DOHH2 (cell line): ENCODE measurements at regions not wholly inside any gene's neighbourhood (a gene's known extent, or its start where the extent isn't known, plus 50 kb on each side); places are given as distances from the start of the nearest gene placed in this dataset.

Experiments used
- H3F3A ChIP-seq: fragments of 200-600 bp; sonication (generic), shearing (Covaris generic); 2 replicates; pipeline ENCODE4 v1.6.0; 2016; ENCODE audit warnings: antibody characterized with exemption, mild to moderate bottlenecking; ENCODE audit not compliant: control insufficient read depth, insufficient read depth
- H3K27ac ChIP-seq: fragments of 200-600 bp; sonication (generic); 2 replicates; pipeline ENCODE4 v1.5.1; 2014; ENCODE audit warnings: low read depth, mild to moderate bottlenecking, low read length, moderate library complexity
- H3K27me3 ChIP-seq: fragments of 200-600 bp; sonication (generic); 2 replicates; pipeline ENCODE4 v1.6.1; 2014; ENCODE audit warnings: mild to moderate bottlenecking, low read length, mixed read lengths; ENCODE audit not compliant: control insufficient read depth
- H3K36me3 ChIP-seq: fragments of 200-600 bp; sonication (generic); 2 replicates; pipeline ENCODE4 v1.6.1; 2014; ENCODE audit warnings: mild to moderate bottlenecking, low read length, moderate library complexity, mixed read lengths; ENCODE audit not compliant: control insufficient read depth
- H3K4me1 ChIP-seq: fragments of 200-600 bp; sonication (generic); 2 replicates; pipeline ENCODE4 v1.6.1; 2014; ENCODE audit warnings: mild to moderate bottlenecking, low read length, mixed read lengths; ENCODE audit not compliant: control insufficient read depth
- H3K4me2 ChIP-seq: fragments of 200-600 bp; sonication (generic); 2 replicates; pipeline ENCODE4 v1.6.0; 2014; ENCODE audit warnings: mild to moderate bottlenecking, low read length, moderate library complexity
- H3K4me3 ChIP-seq: fragments of 200-600 bp; sonication (generic); 2 replicates; pipeline ENCODE4 v1.5.1; 2014; ENCODE audit warnings: mild to moderate bottlenecking, low read length, mixed read lengths
- H3K79me2 ChIP-seq: fragments of 200-600 bp; sonication (generic); 2 replicates; pipeline ENCODE4 v1.6.1; 2014; ENCODE audit warnings: mild to moderate bottlenecking, low read length, mixed read lengths; ENCODE audit not compliant: control insufficient read depth
- H3K9me2 ChIP-seq: fragments of 200-600 bp; sonication (generic); replicated peaks from 2 replicates; pipeline ENCODE4 v1.6.1; 2014; ENCODE audit warnings: mild to moderate bottlenecking, low read length, mixed read lengths; ENCODE audit not compliant: control insufficient read depth
- H3K9me3 ChIP-seq: fragments of 200-600 bp; sonication (generic); 2 replicates; pipeline ENCODE4 v1.6.1; 2014; ENCODE audit warnings: antibody characterized with exemption, low read length, mixed read lengths; ENCODE audit not compliant: control insufficient read depth, insufficient read depth
- H4K20me1 ChIP-seq: fragments of 200-600 bp; sonication (generic); 2 replicates; pipeline ENCODE4 v1.6.0; 2014; ENCODE audit warnings: low read depth, mild to moderate bottlenecking, antibody characterized with exemption, low read length, moderate library complexity; ENCODE audit not compliant: control insufficient read depth, insufficient read depth
- CTCF ChIP-seq: fragments of 200-600 bp; sonication (generic); IDR thresholded peaks from one replicate; pipeline ENCODE4 v1.5.1; 2014; ENCODE audit warnings: antibody characterized with exemption, mild to moderate bottlenecking, low read depth, low read length; ENCODE audit not compliant: poor library complexity, severe bottlenecking
- EZH2phosphoT487 ChIP-seq: fragments of 200-600 bp; sonication (generic); IDR thresholded peaks from 2 replicates; pipeline ENCODE4 v1.6.1; 2017; ENCODE audit warnings: borderline replicate concordance, mild to moderate bottlenecking, antibody characterized with exemption, low read length, moderate library complexity, mixed read lengths

GRCh38 chr5:124859556-124860290 is 113.3 kb upstream of the ZNF608 start:
- peaks cover 3% of the 10 kb centered on the region; the same call in 1 of the 2 replicates for H3F3A ChIP-seq
- H3K79me2 ChIP-seq = no peaks in the 10 kb centered on the region
- no peak overlapping the region for H3K27ac ChIP-seq
- H3K9me3 ChIP-seq = no peaks in the 10 kb centered on the region; the same call in 1 of the 2 replicates
- H3K4me1 ChIP-seq = peaks cover 16% of the 10 kb centered on the region
- H4K20me1 ChIP-seq = no peaks in the 10 kb centered on the region
- TF ChIP-seq CTCF (no peak), EZH2phosphoT487 (no peak)
- H3K4me2 ChIP-seq = peak overlapping the region; percentile 53
- H3K4me3 ChIP-seq = no peak overlapping the region
- H3K9me2 ChIP-seq = no peaks in the 10 kb centered on the region
- no peaks in the 10 kb centered on the region for H3K36me3 ChIP-seq
- H3K27me3 ChIP-seq = no peaks in the 10 kb centered on the region

GRCh38 chr5:124860291-124860655 is 113.8 kb upstream of the ZNF608 start:
- Histone ChIP-seq H3K79me2 (no peaks in the 10 kb centered on the region), H3K9me2 (no peaks in the 10 kb centered on the region), H3K4me1 (peaks cover 16% of the 10 kb centered on the region), H3K36me3 (no peaks in the 10 kb centered on the region), H3K27ac (no peak overlapping the region), H3K4me3 (no peak overlapping the region), H4K20me1 (no peaks in the 10 kb centered on the region), H3K9me3 (no peaks in the 10 kb centered on the region; the same call in 1 of the 2 replicates), H3K27me3 (no peaks in the 10 kb centered on the region), H3K4me2 (no peak overlapping the region), H3F3A (peaks cover 3% of the 10 kb centered on the region; the same call in 1 of the 2 replicates)
- TF ChIP-seq EZH2phosphoT487 (no peak), CTCF (no peak)

- Histone ChIP-seq H3K4me1 (no peaks in the 10 kb centered on the region), H3K4me3 (no peak overlapping the region), H3K27me3 (no peaks in the 10 kb centered on the region), H3K9me2 (no peaks in the 10 kb centered on the region), H3K36me3 (no peaks in the 10 kb centered on the region), H3F3A (no peaks in the 10 kb centered on the region), H3K79me2 (no peaks in the 10 kb centered on the region), H3K4me2 (no peak overlapping the region), H3K27ac (no peak overlapping the region), H4K20me1 (no peaks in the 10 kb centered on the region), H3K9me3 (no peaks in the 10 kb centered on the region; the same call in 1 of the 2 replicates)
- TF ChIP-seq EZH2phosphoT487 (no peak), CTCF (no peak)
These were observed 118.6 kb upstream of the ZNF608 start for GRCh38 chr5:124865066-124865465.
